ENCODE measurements at regions not wholly inside any gene's neighbourhood (a gene's known extent, or its start where the extent isn't known, plus 50 kb on each side); places are given as distances from the start of the nearest gene placed in this dataset.

- Histone ChIP-seq H3K9me3 (ENCODE audit: insufficient read depth, low read depth, low read length) (no peaks in the 10 kb centered on the region), H3K9ac (ENCODE audit: low read depth, low read length) (no peak overlapping the region), H3K27ac (ENCODE audit: low read depth, low read length) (no peak overlapping the region), H3K4me3 (ENCODE audit: low read length) (no peak overlapping the region), H3K36me3 (ENCODE audit: insufficient read depth, low read length) (no peaks in the 10 kb centered on the region), H3K27me3 (ENCODE audit: insufficient read depth, low read length) (no peaks in the 10 kb centered on the region), H3K4me1 (ENCODE audit: insufficient read depth, low read length) (0 out of 2 replicates have a peak, but pooled peaks cover 4% of the 10 kb centered on the region)
These were observed 186.4 kb upstream of the ZRANB2 start for GRCh38 chr1:71267220-71267619.

GRCh38 chr1:71264039-71264438, 183.2 kb upstream of the ZRANB2 start:
- H3K4me3 ChIP-seq (ENCODE audit: low read length) = no peak overlapping the region
- 86% methylated on average over 4 of the region's 5 CpGs for WGBS
- no peak overlapping the region for H3K9ac ChIP-seq (ENCODE audit: low read depth, low read length)
- H3K9me3 ChIP-seq (ENCODE audit: insufficient read depth, low read depth, low read length) = no peaks in the 10 kb centered on the region
- H3K4me1 ChIP-seq (ENCODE audit: insufficient read depth, low read length) = 0 out of 2 replicates have a peak, but pooled peaks cover 4% of the 10 kb centered on the region
- H3K27ac ChIP-seq (ENCODE audit: low read depth, low read length) = no peak overlapping the region
- H3K27me3 ChIP-seq (ENCODE audit: insufficient read depth, low read length) = no peaks in the 10 kb centered on the region
- H3K36me3 ChIP-seq (ENCODE audit: insufficient read depth, low read length) = no peaks in the 10 kb centered on the region

- H3K9me3 ChIP-seq (ENCODE audit: insufficient read depth, low read depth, low read length) = no peaks in the 10 kb centered on the region
- H3K9ac ChIP-seq (ENCODE audit: low read depth, low read length) = no peak overlapping the region
- no peak overlapping the region for H3K4me3 ChIP-seq (ENCODE audit: low read length)
- no peaks in the 10 kb centered on the region for H3K36me3 ChIP-seq (ENCODE audit: insufficient read depth, low read length)
- H3K27me3 ChIP-seq (ENCODE audit: insufficient read depth, low read length) = no peaks in the 10 kb centered on the region
- H3K27ac ChIP-seq (ENCODE audit: low read depth, low read length) = no peak overlapping the region
- H3K4me1 ChIP-seq (ENCODE audit: insufficient read depth, low read length) = 0 out of 2 replicates have a peak, but pooled peaks cover 4% of the 10 kb centered on the region
- 79% methylated on average over 7 of the region's 7 CpGs for WGBS
These were observed 182.1 kb upstream of the ZRANB2 start for GRCh38 chr1:71262970-71263369.

- H3K27me3 ChIP-seq (ENCODE audit: insufficient read depth, low read length) = no peaks in the 10 kb centered on the region
- 76% methylated on average over 3 of the region's 3 CpGs for WGBS
- H3K4me3 ChIP-seq (ENCODE audit: low read length) = no peak overlapping the region
- no peaks in the 10 kb centered on the region for H3K4me1 ChIP-seq (ENCODE audit: insufficient read depth, low read length)
- H3K9me3 ChIP-seq (ENCODE audit: insufficient read depth, low read depth, low read length) = no peaks in the 10 kb centered on the region
- H3K9ac ChIP-seq (ENCODE audit: low read depth, low read length) = no peak overlapping the region
- H3K36me3 ChIP-seq (ENCODE audit: insufficient read depth, low read length) = no peaks in the 10 kb centered on the region
- H3K27ac ChIP-seq (ENCODE audit: low read depth, low read length) = no peak overlapping the region
These were observed 172.1 kb upstream of the ZRANB2 start for GRCh38 chr1:71252900-71253299.

GRCh38 chr1:71245246-71245645, 164.4 kb upstream of the ZRANB2 start:
- H3K27ac ChIP-seq (ENCODE audit: low read depth, low read length) = no peak overlapping the region
- H3K9me3 ChIP-seq (ENCODE audit: insufficient read depth, low read depth, low read length) = no peaks in the 10 kb centered on the region
- no peak overlapping the region for H3K4me3 ChIP-seq (ENCODE audit: low read length)
- no peaks in the 10 kb centered on the region for H3K36me3 ChIP-seq (ENCODE audit: insufficient read depth, low read length)
- no peaks in the 10 kb centered on the region for H3K27me3 ChIP-seq (ENCODE audit: insufficient read depth, low read length)
- WGBS = 97% methylated on average over 3 of the region's 4 CpGs
- no peak overlapping the region for H3K9ac ChIP-seq (ENCODE audit: low read depth, low read length)
- no peaks in the 10 kb centered on the region for H3K4me1 ChIP-seq (ENCODE audit: insufficient read depth, low read length)

GRCh38 chr1:71242239-71242638, 161.4 kb upstream of the ZRANB2 start:
- Histone ChIP-seq H3K27ac (ENCODE audit: low read depth, low read length) (no peak overlapping the region), H3K27me3 (ENCODE audit: insufficient read depth, low read length) (no peaks in the 10 kb centered on the region), H3K36me3 (ENCODE audit: insufficient read depth, low read length) (no peaks in the 10 kb centered on the region), H3K4me1 (ENCODE audit: insufficient read depth, low read length) (no peaks in the 10 kb centered on the region), H3K9me3 (ENCODE audit: insufficient read depth, low read depth, low read length) (no peaks in the 10 kb centered on the region), H3K9ac (ENCODE audit: low read depth, low read length) (no peak overlapping the region), H3K4me3 (ENCODE audit: low read length) (no peak overlapping the region)
- no CpG with 5 or more reads among the region's 1 CpG for WGBS

GRCh38 chr1:71240656-71241055, 159.8 kb upstream of the ZRANB2 start:
- H3K27me3 ChIP-seq (ENCODE audit: insufficient read depth, low read length) = no peaks in the 10 kb centered on the region
- no peaks in the 10 kb centered on the region for H3K4me1 ChIP-seq (ENCODE audit: insufficient read depth, low read length)
- 100% methylated on average over 1 of the region's 1 CpG for WGBS
- no peak overlapping the region for H3K27ac ChIP-seq (ENCODE audit: low read depth, low read length)
- H3K4me3 ChIP-seq (ENCODE audit: low read length) = no peak overlapping the region
- no peaks in the 10 kb centered on the region for H3K9me3 ChIP-seq (ENCODE audit: insufficient read depth, low read depth, low read length)
- no peaks in the 10 kb centered on the region for H3K36me3 ChIP-seq (ENCODE audit: insufficient read depth, low read length)
- H3K9ac ChIP-seq (ENCODE audit: low read depth, low read length) = no peak overlapping the region

- Histone ChIP-seq H3K4me3 (ENCODE audit: low read length) (no peak overlapping the region), H3K27ac (ENCODE audit: low read depth, low read length) (no peak overlapping the region), H3K9ac (ENCODE audit: low read depth, low read length) (no peak overlapping the region), H3K4me1 (ENCODE audit: insufficient read depth, low read length) (peaks cover 14% of the 10 kb centered on the region; the same call in 1 of the 2 replicates), H3K9me3 (ENCODE audit: insufficient read depth, low read depth, low read length) (no peaks in the 10 kb centered on the region), H3K27me3 (ENCODE audit: insufficient read depth, low read length) (no peaks in the 10 kb centered on the region), H3K36me3 (ENCODE audit: insufficient read depth, low read length) (no peaks in the 10 kb centered on the region)
- WGBS = 82% methylated on average over 1 of the region's 2 CpGs
These were observed 155.7 kb upstream of the ZRANB2 start for GRCh38 chr1:71236503-71236902.

GRCh38 chr1:71233645-71234044, 152.8 kb upstream of the ZRANB2 start:
- Histone ChIP-seq H3K27me3 (ENCODE audit: insufficient read depth, low read length) (no peaks in the 10 kb centered on the region), H3K4me1 (ENCODE audit: insufficient read depth, low read length) (peaks cover 21% of the 10 kb centered on the region), H3K27ac (ENCODE audit: low read depth, low read length) (no peak overlapping the region), H3K4me3 (ENCODE audit: low read length) (no peak overlapping the region), H3K9ac (ENCODE audit: low read depth, low read length) (no peak overlapping the region), H3K36me3 (ENCODE audit: insufficient read depth, low read length) (no peaks in the 10 kb centered on the region), H3K9me3 (ENCODE audit: insufficient read depth, low read depth, low read length) (no peaks in the 10 kb centered on the region)
- 95% methylated on average over 1 of the region's 1 CpG for WGBS

- Histone ChIP-seq H3K4me3 (ENCODE audit: low read length) (no peak overlapping the region), H3K9ac (ENCODE audit: low read depth, low read length) (no peak overlapping the region), H3K27me3 (ENCODE audit: insufficient read depth, low read length) (no peaks in the 10 kb centered on the region), H3K4me1 (ENCODE audit: insufficient read depth, low read length) (peaks cover 26% of the 10 kb centered on the region), H3K27ac (ENCODE audit: low read depth, low read length) (no peak overlapping the region), H3K36me3 (ENCODE audit: insufficient read depth, low read length) (no peaks in the 10 kb centered on the region), H3K9me3 (ENCODE audit: insufficient read depth, low read depth, low read length) (no peaks in the 10 kb centered on the region)
- WGBS = 92% methylated on average over 5 of the region's 5 CpGs
These were observed 152.0 kb upstream of the ZRANB2 start for GRCh38 chr1:71232786-71233185.

- no peak overlapping the region for H3K4me3 ChIP-seq (ENCODE audit: low read length)
- no peak overlapping the region for H3K9ac ChIP-seq (ENCODE audit: low read depth, low read length)
- H3K36me3 ChIP-seq (ENCODE audit: insufficient read depth, low read length) = no peaks in the 10 kb centered on the region
- H3K27ac ChIP-seq (ENCODE audit: low read depth, low read length) = no peak overlapping the region
- H3K27me3 ChIP-seq (ENCODE audit: insufficient read depth, low read length) = no peaks in the 10 kb centered on the region
- peaks cover 26% of the 10 kb centered on the region for H3K4me1 ChIP-seq (ENCODE audit: insufficient read depth, low read length)
- 94% methylated on average over 10 of the region's 12 CpGs for WGBS
- H3K9me3 ChIP-seq (ENCODE audit: insufficient read depth, low read depth, low read length) = no peaks in the 10 kb centered on the region
These were observed 151.4 kb upstream of the ZRANB2 start for GRCh38 chr1:71232166-71232763.

GRCh38 chr1:71231751-71232150, 150.9 kb upstream of the ZRANB2 start:
- Histone ChIP-seq H3K27ac (ENCODE audit: low read depth, low read length) (no peak overlapping the region), H3K4me3 (ENCODE audit: low read length) (no peak overlapping the region), H3K27me3 (ENCODE audit: insufficient read depth, low read length) (no peaks in the 10 kb centered on the region), H3K9me3 (ENCODE audit: insufficient read depth, low read depth, low read length) (no peaks in the 10 kb centered on the region), H3K4me1 (ENCODE audit: insufficient read depth, low read length) (peaks cover 26% of the 10 kb centered on the region), H3K36me3 (ENCODE audit: insufficient read depth, low read length) (no peaks in the 10 kb centered on the region), H3K9ac (ENCODE audit: low read depth, low read length) (no peak overlapping the region)
- WGBS = 89% methylated on average over 1 of the region's 1 CpG

Data from HUES64 (cell line).